MM.1S (cell line): ENCODE measurements at regions not wholly inside any gene's neighbourhood (a gene's known extent, or its start where the extent isn't known, plus 50 kb on each side); places are given as distances from the start of the nearest gene placed in this dataset.

Experiments used
- EZH2 ChIP-seq: fragments of 300-600 bp; sonication (generic); optimal IDR thresholded peaks from 2 replicates; pipeline ENCODE3; 2017; ENCODE audit warnings: low read depth, mild to moderate bottlenecking, antibody characterized with exemption, low read length, mixed read lengths
- EZH2phosphoT487 ChIP-seq: fragments of 300-600 bp; sonication (generic); IDR thresholded peaks from 2 replicates; pipeline ENCODE4 v1.6.1; 2018; ENCODE audit warnings: antibody characterized with exemption, low read length
- TF ChIP-seq, protein P1 (sequence below): fragments of 300-600 bp; sonication (generic); IDR thresholded peaks from 2 replicates; pipeline ENCODE4 v1.5.1; 2016; ENCODE audit warnings: antibody characterized with exemption, low read length, mixed read lengths

DNA sequence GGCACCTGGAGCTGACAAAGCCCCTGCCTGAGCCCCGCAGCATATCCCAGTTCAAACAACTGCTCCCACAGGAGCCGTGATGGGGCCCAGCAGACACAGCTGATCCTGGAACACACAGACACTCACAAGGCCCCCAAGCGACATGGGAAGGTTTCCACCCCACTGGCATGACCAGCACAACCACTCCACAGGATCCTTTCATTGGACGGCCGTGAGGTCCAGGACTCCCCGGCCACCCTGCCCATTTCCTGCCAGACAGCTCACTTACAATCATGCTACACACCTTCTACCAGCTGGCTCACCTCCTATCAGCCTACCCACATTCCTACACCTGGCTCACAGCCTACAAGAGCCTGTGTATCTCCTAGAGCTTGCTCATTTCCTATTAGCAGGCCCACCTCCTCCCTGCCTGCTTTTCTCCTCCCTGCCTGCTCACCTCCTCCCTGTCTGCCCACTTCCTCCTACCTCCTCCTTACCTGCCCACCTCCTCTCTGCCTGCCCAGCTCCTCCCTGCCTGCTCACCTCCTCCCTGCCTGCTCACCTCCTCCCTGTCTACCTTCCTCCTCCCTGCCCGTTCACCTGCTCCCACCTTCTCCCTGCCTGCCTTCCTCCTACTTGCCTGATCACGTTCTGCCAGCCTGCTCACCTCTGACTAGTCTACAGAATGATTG, 73.9 kb downstream of the MATN1 start:
- TF ChIP-seq, protein P1, sequence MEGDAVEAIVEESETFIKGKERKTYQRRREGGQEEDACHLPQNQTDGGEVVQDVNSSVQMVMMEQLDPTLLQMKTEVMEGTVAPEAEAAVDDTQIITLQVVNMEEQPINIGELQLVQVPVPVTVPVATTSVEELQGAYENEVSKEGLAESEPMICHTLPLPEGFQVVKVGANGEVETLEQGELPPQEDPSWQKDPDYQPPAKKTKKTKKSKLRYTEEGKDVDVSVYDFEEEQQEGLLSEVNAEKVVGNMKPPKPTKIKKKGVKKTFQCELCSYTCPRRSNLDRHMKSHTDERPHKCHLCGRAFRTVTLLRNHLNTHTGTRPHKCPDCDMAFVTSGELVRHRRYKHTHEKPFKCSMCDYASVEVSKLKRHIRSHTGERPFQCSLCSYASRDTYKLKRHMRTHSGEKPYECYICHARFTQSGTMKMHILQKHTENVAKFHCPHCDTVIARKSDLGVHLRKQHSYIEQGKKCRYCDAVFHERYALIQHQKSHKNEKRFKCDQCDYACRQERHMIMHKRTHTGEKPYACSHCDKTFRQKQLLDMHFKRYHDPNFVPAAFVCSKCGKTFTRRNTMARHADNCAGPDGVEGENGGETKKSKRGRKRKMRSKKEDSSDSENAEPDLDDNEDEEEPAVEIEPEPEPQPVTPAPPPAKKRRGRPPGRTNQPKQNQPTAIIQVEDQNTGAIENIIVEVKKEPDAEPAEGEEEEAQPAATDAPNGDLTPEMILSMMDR = no peak
- TF ChIP-seq EZH2 (no peak), EZH2phosphoT487 (no peak)
